HepG2 (cell line): ENCODE measurements at regions not wholly inside any gene's neighbourhood (a gene's known extent, or its start where the extent isn't known, plus 50 kb on each side); places are given as distances from the start of the nearest gene placed in this dataset.

Source experiments
- E2F2 ChIP-seq: sonication (generic); formaldehyde crosslinking; IDR thresholded peaks from 2 replicates; pipeline ENCODE4 v1.4.0; 2020; ENCODE audit warnings: missing genetic modification reagents, borderline replicate concordance
- ERF ChIP-seq: IDR thresholded peaks from 2 replicates; pipeline ENCODE4 v1.6.1; 2018; ENCODE audit warnings: missing biosample characterization, missing genetic modification reagents
- GABPA ChIP-seq, 2 experiments: IDR thresholded peaks; 2 replicates each; pipeline ENCODE4 v1.6.1; 2011 to 2016; ENCODE audit warnings: low read depth in 2 of 2, low read length in 1 of 2, missing biosample characterization in 1 of 2, missing genetic modification characterization in 1 of 2
- MAX ChIP-seq: IDR thresholded peaks from 2 replicates; pipeline ENCODE4 v1.6.1; 2012; ENCODE audit warnings: inconsistent platforms
- MIXL1 ChIP-seq: IDR thresholded peaks from 2 replicates; pipeline ENCODE4 v1.6.1; 2016
- SMARCE1 ChIP-seq: fragments of 450-650 bp; IDR thresholded peaks from 2 replicates; pipeline ENCODE4 v1.6.1; 2017; ENCODE audit warnings: borderline replicate concordance
- SOX13 ChIP-seq, 3 experiments: fragments of 450-650 bp in 1 of 3; sonication (generic) in 1 of 3; formaldehyde crosslinking in 1 of 3; IDR thresholded peaks in 2 of 3; conservative IDR thresholded peaks in 1 of 3; 2 replicates each; pipeline versions ENCODE4 v1.5.0 to v1.6.1; 2016 to 2020; ENCODE audit warnings: antibody characterized with exemption in 1 of 3, mild to moderate bottlenecking in 1 of 3, missing compliant biosample characterization in 1 of 3, missing genetic modification reagents in 1 of 3, moderate library complexity in 1 of 3
- ZBTB33 ChIP-seq: sonication (generic); formaldehyde crosslinking; IDR thresholded peaks from 2 replicates; pipeline ENCODE4 v1.4.0; 2020; ENCODE audit warnings: missing genetic modification reagents
- ZNF292 ChIP-seq: sonication (generic); formaldehyde crosslinking; IDR thresholded peaks from 2 replicates; pipeline ENCODE4 v1.8.1; 2022; ENCODE audit warnings: mild to moderate bottlenecking, low read depth, missing genetic modification reagents, borderline replicate concordance
- ZNF318 ChIP-seq: sonication (generic); formaldehyde crosslinking; IDR thresholded peaks from 2 replicates; pipeline ENCODE4 v1.4.0; 2020; ENCODE audit warnings: mild to moderate bottlenecking, missing genetic modification reagents
- ZNF512 ChIP-seq: sonication (generic); formaldehyde crosslinking; IDR thresholded peaks from 2 replicates; pipeline ENCODE4 v1.4.0; 2020; ENCODE audit warnings: mild to moderate bottlenecking, missing genetic modification reagents
- ZNF547 ChIP-seq: sonication (generic); formaldehyde crosslinking; IDR thresholded peaks from 2 replicates; pipeline ENCODE4 v1.5.1; 2020; ENCODE audit warnings: mild to moderate bottlenecking, missing genetic modification reagents
- ZNF616 ChIP-seq: sonication (generic); formaldehyde crosslinking; IDR thresholded peaks from 2 replicates; pipeline ENCODE4 v1.5.0; 2020; ENCODE audit warnings: low read depth, mild to moderate bottlenecking, missing genetic modification reagents

- TF ChIP-seq ZNF318 (CRISPR knock-in tag) (no peak), MAX (peak; percentile 44), SOX13 (IDR thresholded peaks at IDR 0.05) (no peak), SOX13 (CRISPR knock-in tag; conservative IDR thresholded peaks at IDR 0.05 in 1 of 2, IDR thresholded peaks at IDR 0.05 in 1 of 2) (peak in 1 of 2 experiments; percentile 77; a peak in 2 of 4 replicates), ZNF616 (CRISPR knock-in tag) (no peak), GABPA (IDR thresholded peaks at IDR 0.05; ENCODE audit: low read depth, low read length) (no peak), GABPA (CRISPR knock-in tag; IDR thresholded peaks at IDR 0.05; ENCODE audit: low read depth) (no peak), SMARCE1 (no peak), ERF (CRISPR knock-in tag) (no peak; the same call in 1 of the 2 replicates), ZNF512 (CRISPR knock-in tag) (no peak), ZBTB33 (CRISPR knock-in tag) (no peak), E2F2 (CRISPR knock-in tag) (no peak), ZNF292 (CRISPR knock-in tag) (no peak), ZNF547 (CRISPR knock-in tag) (no peak; the same call in 1 of the 2 replicates), MIXL1 (CRISPR knock-in tag) (peak; percentile 35; the same call in 1 of the 2 replicates)
These were observed 92.2 kb downstream of the TEX51 start (continued) for GRCh38 chr2:126990605-126991532.
